ENCODE measurements at regions not wholly inside any gene's neighbourhood (a gene's known extent, or its start where the extent isn't known, plus 50 kb on each side); places are given as distances from the start of the nearest gene placed in this dataset.

DNA sequence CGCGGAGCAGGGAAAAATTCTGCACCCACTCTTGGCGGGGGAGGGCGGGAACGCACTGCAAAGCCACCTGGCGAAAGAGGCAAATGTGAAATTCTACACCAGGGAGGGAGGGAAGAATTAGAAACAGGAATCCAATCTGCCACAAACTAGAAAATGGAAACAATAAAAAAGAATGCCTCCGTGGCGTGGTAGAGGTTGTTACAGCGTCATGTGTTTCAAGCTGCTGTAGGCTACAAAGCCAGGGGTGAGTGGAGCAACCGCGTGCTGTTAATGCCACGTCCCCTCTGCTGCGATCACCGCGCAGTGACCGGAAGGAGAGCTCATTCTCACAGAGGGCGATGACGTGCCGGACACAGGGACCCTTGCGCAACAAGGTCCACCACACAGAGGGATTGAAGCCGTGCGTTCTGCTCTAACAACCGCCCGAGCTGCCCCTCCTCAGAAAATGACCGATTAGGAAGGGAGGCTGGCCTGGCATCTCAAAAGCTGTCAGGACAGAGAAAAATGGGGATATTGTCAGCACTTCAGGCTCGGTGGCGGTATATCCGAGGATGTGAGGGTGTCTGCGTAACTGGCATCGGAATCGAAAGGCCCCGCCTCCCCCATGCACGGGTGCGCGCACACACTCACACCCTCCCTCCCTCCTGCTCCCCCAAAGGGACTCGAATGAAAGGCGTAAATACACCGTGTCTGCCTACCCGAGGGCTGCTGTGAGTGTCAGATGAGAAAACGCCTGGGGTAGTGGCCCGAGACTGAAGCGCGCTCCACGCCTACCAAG, 70.8 kb upstream of the TNRC6C start:
- peaks cover 53% of the 10 kb centered on the region for H3K4me1 Mint-ChIP-seq (ENCODE audit: low read depth)
- CTCF ChIA-PET, result interaction anchor here (1.0 kb wide), 1 partner anchor 71 kb away, joined by 4 read pairs; the partner anchor contains the start of gene TNRC6C
- TF ChIP-seq, protein P1, sequence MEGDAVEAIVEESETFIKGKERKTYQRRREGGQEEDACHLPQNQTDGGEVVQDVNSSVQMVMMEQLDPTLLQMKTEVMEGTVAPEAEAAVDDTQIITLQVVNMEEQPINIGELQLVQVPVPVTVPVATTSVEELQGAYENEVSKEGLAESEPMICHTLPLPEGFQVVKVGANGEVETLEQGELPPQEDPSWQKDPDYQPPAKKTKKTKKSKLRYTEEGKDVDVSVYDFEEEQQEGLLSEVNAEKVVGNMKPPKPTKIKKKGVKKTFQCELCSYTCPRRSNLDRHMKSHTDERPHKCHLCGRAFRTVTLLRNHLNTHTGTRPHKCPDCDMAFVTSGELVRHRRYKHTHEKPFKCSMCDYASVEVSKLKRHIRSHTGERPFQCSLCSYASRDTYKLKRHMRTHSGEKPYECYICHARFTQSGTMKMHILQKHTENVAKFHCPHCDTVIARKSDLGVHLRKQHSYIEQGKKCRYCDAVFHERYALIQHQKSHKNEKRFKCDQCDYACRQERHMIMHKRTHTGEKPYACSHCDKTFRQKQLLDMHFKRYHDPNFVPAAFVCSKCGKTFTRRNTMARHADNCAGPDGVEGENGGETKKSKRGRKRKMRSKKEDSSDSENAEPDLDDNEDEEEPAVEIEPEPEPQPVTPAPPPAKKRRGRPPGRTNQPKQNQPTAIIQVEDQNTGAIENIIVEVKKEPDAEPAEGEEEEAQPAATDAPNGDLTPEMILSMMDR (IDR thresholded peaks at IDR 0.05), result no peak
- Histone ChIP-seq H3K27me3 (ENCODE audit: control insufficient read depth in 1 of 2, insufficient read depth in 2 of 2, low read length in 2 of 2) (no peaks in the 10 kb centered on the region), H3K27ac (ENCODE audit: low read depth in 1 of 2, low read length in 2 of 2) (peak overlapping the region; percentile 89 to 93), H3K9me3 (ENCODE audit: control insufficient read depth in 1 of 2, insufficient read depth in 1 of 2, low read length in 2 of 2) (no peaks in the 10 kb centered on the region), H3K4me3 (ENCODE audit: low read length) (peak overlapping the region; percentile 67), H3K36me3 (ENCODE audit: insufficient read depth, low read length) (no peaks in the 10 kb centered on the region), H3K4me1 (ENCODE audit: insufficient read depth, low read length) (peaks cover 57% of the 10 kb centered on the region)
- peak; percentile 68 to 94 (median 80) for DNase-seq
- H3K27ac Mint-ChIP-seq, result peak overlapping the region; percentile 99
- peaks cover 4% of the 10 kb centered on the region for H3K36me3 Mint-ChIP-seq (ENCODE audit: low read depth)
- intact Hi-C loops (cut with DNase I, micrococcal nuclease), result loop anchor here (1.0 to 10.0 kb wide), 6 partner anchors 53 to 220 kb away; partner anchors contain the start of gene TNRC6C (in 1 of the 2)
- ATAC-seq (ENCODE audit: poor library complexity), result peak; percentile 93
- no peaks in the 10 kb centered on the region for H3K27me3 Mint-ChIP-seq
- POLR2A ChIA-PET, result interaction anchor here (0.8 to 5.4 kb wide), 16 partner anchors 8 to 345 kb away, joined by 3 to 93 read pairs (median 5); partner anchors contain the start of gene TNRC6C
- H3K9me3 Mint-ChIP-seq, result no peaks in the 10 kb centered on the region
- H3K4me3 Mint-ChIP-seq, result peak overlapping the region; percentile 95

DNA sequence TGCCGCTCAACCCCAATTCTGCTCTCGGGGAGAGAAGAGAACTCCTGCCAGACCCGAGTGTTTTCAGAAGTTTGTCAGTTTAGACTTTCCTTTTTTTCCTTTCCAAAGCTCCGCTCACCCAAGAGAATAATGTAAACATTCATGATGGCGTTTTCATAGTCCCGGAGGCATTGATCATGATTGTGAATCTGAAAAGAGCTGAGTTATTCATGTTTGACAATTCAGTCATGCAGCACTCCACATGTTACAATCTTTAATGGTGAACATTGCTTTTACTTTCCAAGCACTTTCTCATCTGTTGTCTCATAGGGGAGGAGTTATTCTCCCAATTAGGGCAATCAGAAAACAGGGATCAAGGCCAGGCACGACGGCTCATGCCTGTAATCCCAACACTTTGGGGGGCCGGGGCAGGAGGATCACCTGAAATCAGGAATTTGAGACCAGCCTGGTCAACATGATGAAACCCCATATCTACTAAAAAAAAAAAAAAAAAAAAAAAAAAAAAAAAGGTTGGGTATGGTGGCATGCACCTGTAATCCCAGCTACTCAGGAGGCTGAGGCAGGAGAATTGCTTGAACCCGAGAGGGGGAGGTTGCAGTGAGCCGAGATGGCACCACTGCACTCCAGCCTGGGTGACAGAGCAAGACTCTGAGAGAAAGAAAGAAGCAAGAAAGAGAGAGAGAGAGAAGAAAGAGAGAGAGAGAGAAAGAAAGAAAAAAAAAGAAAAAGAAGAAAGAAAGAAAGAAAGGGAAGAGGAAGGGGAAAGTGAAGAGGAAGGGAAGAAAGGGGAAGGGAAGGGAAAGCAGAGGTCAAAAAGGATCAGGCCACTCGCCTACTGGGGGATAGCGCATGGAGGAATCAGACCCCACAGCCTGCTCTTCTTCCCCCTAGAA, 70.0 kb upstream of the TNRC6C start:
- ATAC-seq (ENCODE audit: poor library complexity) (peak; percentile 4), DNase-seq (no peak)
- H3K9me3 ChIP-seq (ENCODE audit: control insufficient read depth in 1 of 2, insufficient read depth in 1 of 2, low read length in 2 of 2), result no peaks in the 10 kb centered on the region
- peak overlapping the region; percentile 67 for H3K4me3 ChIP-seq (ENCODE audit: low read length)
- ChIA-PET CTCF (no interaction called here), POLR2A (interaction anchor here (0.6 to 5.4 kb wide), 14 partner anchors 9 to 1207 kb away, joined by 3 to 93 read pairs (median 6); partner anchors contain the start of gene TNRC6C)
- peaks cover 49% of the 10 kb centered on the region for H3K4me1 Mint-ChIP-seq (ENCODE audit: low read depth)
- peak overlapping the region; percentile 89 to 93 for H3K27ac ChIP-seq (ENCODE audit: low read depth in 1 of 2, low read length in 2 of 2)
- peak overlapping the region; percentile 99 for H3K27ac Mint-ChIP-seq
- H3K27me3 ChIP-seq (ENCODE audit: control insufficient read depth in 1 of 2, insufficient read depth in 2 of 2, low read length in 2 of 2), result no peaks in the 10 kb centered on the region
- H3K4me1 ChIP-seq (ENCODE audit: insufficient read depth, low read length), result peaks cover 56% of the 10 kb centered on the region
- TF ChIP-seq, protein P1 (IDR thresholded peaks at IDR 0.05), result no peak
- H3K4me3 Mint-ChIP-seq, result peak overlapping the region; percentile 95
- no peaks in the 10 kb centered on the region for H3K36me3 ChIP-seq (ENCODE audit: insufficient read depth, low read length)
- no peaks in the 10 kb centered on the region for H3K27me3 Mint-ChIP-seq
- no peaks in the 10 kb centered on the region for H3K9me3 Mint-ChIP-seq
- H3K36me3 Mint-ChIP-seq (ENCODE audit: low read depth), result peaks cover 4% of the 10 kb centered on the region
- intact Hi-C loops (cut with DNase I, micrococcal nuclease), result loop anchor here (1.0 to 10.0 kb wide), 6 partner anchors 54 to 221 kb away; partner anchors contain the start of gene TNRC6C (in 1 of the 2)

DNA sequence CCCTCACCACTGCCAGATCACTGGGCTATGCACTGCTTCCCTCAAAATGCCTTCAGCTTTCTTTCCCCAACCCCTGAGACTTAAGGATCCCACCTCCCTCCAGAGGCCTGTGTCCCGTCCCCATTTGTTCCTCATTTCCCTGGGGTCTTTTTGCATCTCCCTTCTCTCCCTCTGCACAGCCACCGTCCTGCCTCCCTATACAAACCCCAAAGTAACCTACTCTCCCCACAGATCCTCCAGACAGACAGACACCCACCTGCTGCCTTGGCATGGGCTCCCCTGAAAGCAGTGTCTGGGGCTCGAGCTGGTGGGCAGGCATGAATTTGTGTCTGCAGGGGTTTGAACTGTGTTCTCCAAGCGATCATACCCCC, 69.4 kb upstream of the TNRC6C start:
- Mint-ChIP-seq H3K27ac (peak overlapping the region; percentile 74), H3K9me3 (no peaks in the 10 kb centered on the region), H3K4me3 (peak overlapping the region; percentile 16), H3K36me3 (ENCODE audit: low read depth) (peaks cover 4% of the 10 kb centered on the region), H3K27me3 (no peaks in the 10 kb centered on the region), H3K4me1 (ENCODE audit: low read depth) (peaks cover 43% of the 10 kb centered on the region)
- intact Hi-C loops (cut with DNase I, micrococcal nuclease), result loop anchor here (2.0 to 10.0 kb wide), 4 partner anchors 54 to 222 kb away; no protein-coding TSS in a partner anchor
- H3K4me1 ChIP-seq (ENCODE audit: insufficient read depth, low read length), result peaks cover 50% of the 10 kb centered on the region
- H3K27me3 ChIP-seq (ENCODE audit: control insufficient read depth in 1 of 2, insufficient read depth in 2 of 2, low read length in 2 of 2), result no peaks in the 10 kb centered on the region
- no peak overlapping the region for H3K4me3 ChIP-seq (ENCODE audit: low read length)
- TF ChIP-seq, protein P1 (IDR thresholded peaks at IDR 0.05), result no peak
- ChIA-PET POLR2A (interaction anchor here (0.6 to 5.4 kb wide), 2 partner anchors 68 to 1208 kb away, joined by 4 to 93 read pairs; partner anchors contain the start of gene TNRC6C), CTCF (no interaction called here)
- DNase-seq (peak in 1 of 14 experiments; percentile 1), ATAC-seq (ENCODE audit: poor library complexity) (no peak)
- H3K27ac ChIP-seq (ENCODE audit: low read depth in 1 of 2, low read length in 2 of 2), result no peak overlapping the region
- no peaks in the 10 kb centered on the region for H3K36me3 ChIP-seq (ENCODE audit: insufficient read depth, low read length)
- H3K9me3 ChIP-seq (ENCODE audit: control insufficient read depth in 1 of 2, insufficient read depth in 1 of 2, low read length in 2 of 2), result no peaks in the 10 kb centered on the region
